ENCODE measurements at regions not wholly inside any gene's neighbourhood (a gene's known extent, or its start where the extent isn't known, plus 50 kb on each side); places are given as distances from the start of the nearest gene placed in this dataset.

DNA sequence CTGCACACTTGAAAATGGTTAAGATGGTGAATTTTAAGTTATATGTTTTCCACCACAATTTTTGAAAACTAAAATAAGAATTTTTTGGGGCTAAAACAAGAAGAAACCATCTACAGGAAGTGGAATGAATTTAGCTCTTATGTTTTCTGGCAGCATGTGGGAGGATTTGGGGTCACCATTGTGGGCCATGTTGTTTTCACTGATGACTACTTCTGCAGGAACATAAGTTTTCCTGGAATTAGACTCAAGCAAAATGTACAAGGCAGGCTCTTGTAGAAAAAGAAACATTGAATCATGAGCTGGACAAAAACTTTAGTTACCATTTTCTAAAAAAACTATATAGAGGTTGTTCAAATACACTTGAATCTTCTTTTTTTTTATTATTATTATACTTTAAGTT is 125.3 kb upstream of the C1QTNF9B start:
- H3K79me2 ChIP-seq (ENCODE audit: insufficient read depth, low read length) = no peaks in the 10 kb centered on the region
- FAIRE-seq = no peak
- no peaks in the 10 kb centered on the region for H3K4me1 ChIP-seq (ENCODE audit: insufficient read depth, low read length)
- H3K4me3 ChIP-seq (ENCODE audit: insufficient read depth, low read depth, low read length) = no peak overlapping the region
- H3K4me2 ChIP-seq (ENCODE audit: low read length) = no peak overlapping the region
- no peaks in the 10 kb centered on the region for H3K9me3 ChIP-seq (ENCODE audit: insufficient read depth, low read depth, low read length)
- Mint-ChIP-seq H3K36me3 (ENCODE audit: low read depth, unreplicated experiment) (peaks cover 2% of the 10 kb centered on the region), H3K9me3 (ENCODE audit: unreplicated experiment) (peaks cover 3% of the 10 kb centered on the region), H3K27ac (ENCODE audit: unreplicated experiment) (no peak overlapping the region), H3K27me3 (ENCODE audit: low read depth, unreplicated experiment) (no peaks in the 10 kb centered on the region), H3K4me1 (ENCODE audit: low read depth, unreplicated experiment) (no peaks in the 10 kb centered on the region), H3K4me3 (ENCODE audit: unreplicated experiment) (no peak overlapping the region)
- no peak overlapping the region for H2AFZ ChIP-seq (ENCODE audit: low read depth, low read length)
- no peak overlapping the region for H3K27ac ChIP-seq (ENCODE audit: low read depth, low read length)
- no peaks in the 10 kb centered on the region for H4K20me1 ChIP-seq (ENCODE audit: insufficient read depth, low read length)
- H3K36me3 ChIP-seq (ENCODE audit: insufficient read depth, low read length) = no peaks in the 10 kb centered on the region
- H3K9ac ChIP-seq (ENCODE audit: low read length) = no peak overlapping the region
- peak; percentile 22 for DNase-seq (ENCODE audit: low read depth)
- no peaks in the 10 kb centered on the region for H3K27me3 ChIP-seq (ENCODE audit: insufficient read depth, low read length)
- TF ChIP-seq EZH2 (IDR thresholded peaks at IDR 0.05; ENCODE audit: insufficient read depth, low read length) = no peak
- TF ChIP-seq, protein P1, sequence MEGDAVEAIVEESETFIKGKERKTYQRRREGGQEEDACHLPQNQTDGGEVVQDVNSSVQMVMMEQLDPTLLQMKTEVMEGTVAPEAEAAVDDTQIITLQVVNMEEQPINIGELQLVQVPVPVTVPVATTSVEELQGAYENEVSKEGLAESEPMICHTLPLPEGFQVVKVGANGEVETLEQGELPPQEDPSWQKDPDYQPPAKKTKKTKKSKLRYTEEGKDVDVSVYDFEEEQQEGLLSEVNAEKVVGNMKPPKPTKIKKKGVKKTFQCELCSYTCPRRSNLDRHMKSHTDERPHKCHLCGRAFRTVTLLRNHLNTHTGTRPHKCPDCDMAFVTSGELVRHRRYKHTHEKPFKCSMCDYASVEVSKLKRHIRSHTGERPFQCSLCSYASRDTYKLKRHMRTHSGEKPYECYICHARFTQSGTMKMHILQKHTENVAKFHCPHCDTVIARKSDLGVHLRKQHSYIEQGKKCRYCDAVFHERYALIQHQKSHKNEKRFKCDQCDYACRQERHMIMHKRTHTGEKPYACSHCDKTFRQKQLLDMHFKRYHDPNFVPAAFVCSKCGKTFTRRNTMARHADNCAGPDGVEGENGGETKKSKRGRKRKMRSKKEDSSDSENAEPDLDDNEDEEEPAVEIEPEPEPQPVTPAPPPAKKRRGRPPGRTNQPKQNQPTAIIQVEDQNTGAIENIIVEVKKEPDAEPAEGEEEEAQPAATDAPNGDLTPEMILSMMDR (IDR thresholded peaks at IDR 0.05; ENCODE audit: insufficient read depth, low read depth, low read length) = no peak

DNA sequence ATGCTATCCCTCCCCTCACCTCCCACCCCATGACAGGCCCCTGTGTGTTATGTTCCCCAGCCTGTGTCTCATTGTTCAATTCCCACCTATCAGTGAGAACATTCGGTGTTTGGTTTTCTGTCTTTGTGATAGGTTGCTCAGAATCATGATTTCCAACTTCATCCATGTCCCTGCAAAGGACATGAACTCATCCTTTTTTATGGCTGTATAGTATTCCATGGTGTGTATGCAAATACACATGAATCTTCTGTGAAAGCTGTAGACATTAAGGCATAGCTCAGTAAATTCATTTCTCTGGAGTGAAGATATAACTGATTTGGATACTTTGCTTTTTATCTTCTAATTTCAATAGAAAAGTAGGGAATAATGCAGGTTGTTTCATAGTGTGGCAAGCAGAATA is 125.8 kb upstream of the C1QTNF9B start:
- no peaks in the 10 kb centered on the region for H3K4me1 ChIP-seq (ENCODE audit: insufficient read depth, low read length)
- TF ChIP-seq, protein P1 (IDR thresholded peaks at IDR 0.05; ENCODE audit: insufficient read depth, low read depth, low read length) = no peak
- no peak for TF ChIP-seq EZH2 (IDR thresholded peaks at IDR 0.05; ENCODE audit: insufficient read depth, low read length)
- Mint-ChIP-seq H3K36me3 (ENCODE audit: low read depth, unreplicated experiment) (peaks cover 2% of the 10 kb centered on the region), H3K4me3 (ENCODE audit: unreplicated experiment) (no peak overlapping the region), H3K27me3 (ENCODE audit: low read depth, unreplicated experiment) (no peaks in the 10 kb centered on the region), H3K4me1 (ENCODE audit: low read depth, unreplicated experiment) (no peaks in the 10 kb centered on the region), H3K9me3 (ENCODE audit: unreplicated experiment) (peaks cover 3% of the 10 kb centered on the region), H3K27ac (ENCODE audit: unreplicated experiment) (no peak overlapping the region)
- no peak overlapping the region for H3K4me2 ChIP-seq (ENCODE audit: low read length)
- DNase-seq (ENCODE audit: low read depth) = no peak
- no peaks in the 10 kb centered on the region for H3K36me3 ChIP-seq (ENCODE audit: insufficient read depth, low read length)
- no peaks in the 10 kb centered on the region for H3K79me2 ChIP-seq (ENCODE audit: insufficient read depth, low read length)
- H3K27ac ChIP-seq (ENCODE audit: low read depth, low read length) = no peak overlapping the region
- H3K9ac ChIP-seq (ENCODE audit: low read length) = no peak overlapping the region
- FAIRE-seq = no peak
- H4K20me1 ChIP-seq (ENCODE audit: insufficient read depth, low read length) = no peaks in the 10 kb centered on the region
- H3K9me3 ChIP-seq (ENCODE audit: insufficient read depth, low read depth, low read length) = no peaks in the 10 kb centered on the region
- no peak overlapping the region for H2AFZ ChIP-seq (ENCODE audit: low read depth, low read length)
- no peak overlapping the region for H3K4me3 ChIP-seq (ENCODE audit: insufficient read depth, low read depth, low read length)
- no peaks in the 10 kb centered on the region for H3K27me3 ChIP-seq (ENCODE audit: insufficient read depth, low read length)

DNA sequence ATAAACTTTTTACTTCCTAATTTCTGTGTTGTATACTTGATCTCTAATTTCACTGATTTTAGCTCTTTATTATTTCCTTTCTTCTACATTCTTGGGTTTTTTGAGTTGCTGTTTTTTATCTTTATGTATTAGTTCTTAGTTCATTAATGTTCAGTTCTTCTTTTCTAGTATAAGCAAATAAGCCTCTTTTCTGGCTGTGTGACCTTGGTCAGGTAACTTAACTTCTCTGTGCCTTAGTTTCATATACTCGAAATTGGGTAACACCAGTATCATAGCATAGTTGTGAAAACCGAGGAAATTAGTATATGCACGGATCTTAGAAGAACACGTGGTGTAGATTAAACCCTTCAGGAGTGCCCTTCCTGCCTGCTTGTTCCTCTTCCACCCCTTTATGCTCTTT is 130.2 kb upstream of the C1QTNF9B start:
- TF ChIP-seq, protein P1 (IDR thresholded peaks at IDR 0.05; ENCODE audit: insufficient read depth, low read depth, low read length) = no peak
- no peak for TF ChIP-seq EZH2 (IDR thresholded peaks at IDR 0.05; ENCODE audit: insufficient read depth, low read length)
- Histone ChIP-seq H3K4me2 (ENCODE audit: low read length) (no peak overlapping the region), H3K9me3 (ENCODE audit: insufficient read depth, low read depth, low read length) (no peaks in the 10 kb centered on the region), H3K9ac (ENCODE audit: low read length) (no peak overlapping the region), H3K4me3 (ENCODE audit: insufficient read depth, low read depth, low read length) (no peak overlapping the region), H3K27me3 (ENCODE audit: insufficient read depth, low read length) (no peaks in the 10 kb centered on the region), H2AFZ (ENCODE audit: low read depth, low read length) (no peak overlapping the region), H3K36me3 (ENCODE audit: insufficient read depth, low read length) (no peaks in the 10 kb centered on the region), H3K27ac (ENCODE audit: low read depth, low read length) (no peak overlapping the region), H3K79me2 (ENCODE audit: insufficient read depth, low read length) (no peaks in the 10 kb centered on the region), H4K20me1 (ENCODE audit: insufficient read depth, low read length) (no peaks in the 10 kb centered on the region), H3K4me1 (ENCODE audit: insufficient read depth, low read length) (peaks cover 5% of the 10 kb centered on the region)
- FAIRE-seq = no peak
- Mint-ChIP-seq H3K4me1 (ENCODE audit: low read depth, unreplicated experiment) (peaks cover 5% of the 10 kb centered on the region), H3K9me3 (ENCODE audit: unreplicated experiment) (peaks cover 6% of the 10 kb centered on the region), H3K27me3 (ENCODE audit: low read depth, unreplicated experiment) (no peaks in the 10 kb centered on the region), H3K4me3 (ENCODE audit: unreplicated experiment) (no peak overlapping the region), H3K27ac (ENCODE audit: unreplicated experiment) (no peak overlapping the region), H3K36me3 (ENCODE audit: low read depth, unreplicated experiment) (peaks cover 2% of the 10 kb centered on the region)
- DNase-seq (ENCODE audit: low read depth) = no peak

All from astrocyte (in vitro differentiated cells and primary cell).